CMK (cell line): ENCODE measurements at regions not wholly inside any gene's neighbourhood (a gene's known extent, or its start where the extent isn't known, plus 50 kb on each side); places are given as distances from the start of the nearest gene placed in this dataset.

Experiments used
- DNase-seq: peaks from one replicate; pipeline ENCODE4 v3.0.0-alpha.2; 2010; ENCODE audit warnings: low read depth

DNA sequence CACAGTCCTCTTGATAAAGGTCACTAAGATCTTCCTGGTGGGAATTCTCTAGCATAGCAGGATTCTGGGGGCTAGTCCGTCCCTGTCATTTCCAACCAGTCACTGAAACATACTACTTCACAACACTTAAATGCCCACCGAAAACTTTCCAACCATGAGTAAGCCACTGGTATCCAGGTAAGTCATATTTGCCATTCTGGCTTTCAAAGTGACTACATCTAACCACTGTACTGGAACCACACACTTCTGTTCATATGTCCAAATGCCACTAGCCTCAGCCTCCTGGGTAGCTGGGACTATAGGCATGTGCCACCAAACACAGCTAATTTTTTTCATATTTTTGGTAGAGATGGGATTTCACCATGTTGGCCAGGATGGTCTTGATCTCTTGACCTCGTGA, 64.3 kb upstream of the VANGL1 start:
- no peak for DNase-seq

DNA sequence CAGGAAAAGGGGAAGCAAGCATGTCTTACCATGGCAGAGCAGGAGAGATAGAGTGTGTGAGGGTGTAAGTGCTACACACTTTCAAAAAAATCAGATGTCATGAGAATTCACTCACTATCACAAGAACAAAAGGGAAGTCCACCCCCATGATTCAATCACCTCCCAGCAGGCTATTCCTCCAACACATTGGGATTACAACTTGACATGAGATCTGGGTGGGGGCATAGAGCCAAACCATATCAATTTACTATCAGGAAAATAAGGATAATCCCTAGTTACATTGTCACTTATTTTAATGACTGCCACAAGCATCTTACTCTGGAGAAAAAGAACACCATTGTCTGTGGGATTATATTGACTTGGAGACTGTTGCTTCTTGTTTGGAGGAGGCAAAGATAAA, 66.1 kb upstream of the VANGL1 start:
- DNase-seq = no peak

GRCh38 chr1:115572710-115573109, 69.1 kb upstream of the VANGL1 start:
- DNase-seq = no peak

DNA sequence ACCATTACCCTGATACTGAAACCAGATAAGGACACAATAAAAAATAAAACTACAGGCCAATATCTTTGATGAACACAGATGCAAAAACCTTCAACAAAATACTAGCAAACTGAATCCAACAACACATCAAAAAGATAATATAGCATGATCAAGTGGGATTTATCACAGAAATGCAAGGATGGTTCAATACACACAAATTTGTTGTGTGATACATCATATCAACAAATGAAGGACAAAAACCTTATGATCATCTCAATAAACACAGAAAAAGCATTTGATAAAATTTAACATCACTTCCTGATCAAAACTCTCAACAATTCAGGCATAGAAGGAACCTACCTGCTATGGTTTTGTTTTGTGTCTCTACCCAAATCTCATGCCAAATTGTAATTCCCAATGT, 74.3 kb upstream of the VANGL1 start:
- DNase-seq = no peak

DNA sequence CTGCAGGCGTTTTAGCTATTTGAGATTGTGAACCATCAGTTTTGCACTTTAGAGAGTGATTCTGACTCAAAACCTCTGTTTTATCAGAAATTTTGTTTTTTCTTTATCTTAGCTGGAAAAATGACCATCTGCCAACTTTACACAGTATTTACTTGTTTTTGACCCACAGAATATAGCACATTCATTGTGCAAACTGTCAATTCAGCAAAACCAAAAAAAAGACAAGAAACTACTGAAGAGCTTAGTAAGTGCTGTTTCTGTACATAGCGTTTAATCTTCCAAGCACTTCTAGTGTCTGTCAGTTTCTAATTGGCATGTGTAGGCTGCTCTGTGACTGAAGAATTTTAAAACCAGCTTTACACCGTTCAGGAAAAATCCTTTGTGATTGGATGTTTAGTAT, 76.0 kb upstream of the VANGL1 start:
- DNase-seq = no peak

DNA sequence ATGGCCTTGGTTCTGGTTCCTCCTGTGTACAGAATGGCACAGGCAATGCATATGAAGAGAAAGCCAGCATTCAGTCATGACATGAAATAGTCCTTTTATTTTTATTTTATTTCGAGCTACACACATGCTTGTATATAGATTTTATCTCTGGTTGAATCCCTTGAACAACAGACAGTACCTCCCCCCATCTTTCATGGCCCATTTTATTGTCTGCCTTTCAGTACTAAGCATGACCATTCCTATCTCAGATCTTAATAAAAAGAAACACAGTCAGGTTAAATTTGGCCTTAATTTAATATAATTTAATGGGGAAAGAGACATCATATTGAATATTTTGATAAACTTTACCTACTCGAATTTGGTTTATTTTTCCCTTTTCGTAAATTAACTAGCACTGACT, 76.4 kb upstream of the VANGL1 start:
- no peak for DNase-seq

- no peak for DNase-seq
Measured at GRCh38 chr1:115564201-115564600, 77.6 kb upstream of the VANGL1 start.

GRCh38 chr1:115560027-115560426, 81.7 kb upstream of the VANGL1 start:
- DNase-seq = no peak

DNA sequence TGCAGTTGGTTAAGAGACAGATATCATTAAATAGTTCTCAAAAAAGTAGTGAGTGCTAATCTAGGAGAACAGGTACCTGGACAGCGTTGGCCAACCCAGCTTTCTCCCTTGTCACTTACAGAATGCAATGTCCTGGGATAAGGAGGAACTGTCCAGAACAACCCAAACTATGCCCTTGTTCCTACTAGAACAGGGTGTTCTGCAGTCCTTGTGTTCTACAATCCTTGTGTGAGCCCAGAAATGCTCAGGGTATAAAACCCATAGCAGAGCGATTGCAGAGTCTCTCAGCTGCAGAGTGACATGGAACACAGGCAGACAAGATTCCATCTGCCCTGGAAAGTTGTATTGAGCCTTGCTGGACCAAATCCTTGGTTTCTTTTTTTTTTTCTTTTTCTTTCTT, 83.5 kb upstream of the VANGL1 start:
- DNase-seq = no peak

- no peak for DNase-seq
Measured at GRCh38 chr1:115557715-115558114, 84.1 kb upstream of the VANGL1 start.

GRCh38 chr1:115556236-115556635, 85.5 kb upstream of the VANGL1 start:
- no peak for DNase-seq

GRCh38 chr1:115555446-115555845, 86.3 kb upstream of the VANGL1 start:
- no peak for DNase-seq

DNA sequence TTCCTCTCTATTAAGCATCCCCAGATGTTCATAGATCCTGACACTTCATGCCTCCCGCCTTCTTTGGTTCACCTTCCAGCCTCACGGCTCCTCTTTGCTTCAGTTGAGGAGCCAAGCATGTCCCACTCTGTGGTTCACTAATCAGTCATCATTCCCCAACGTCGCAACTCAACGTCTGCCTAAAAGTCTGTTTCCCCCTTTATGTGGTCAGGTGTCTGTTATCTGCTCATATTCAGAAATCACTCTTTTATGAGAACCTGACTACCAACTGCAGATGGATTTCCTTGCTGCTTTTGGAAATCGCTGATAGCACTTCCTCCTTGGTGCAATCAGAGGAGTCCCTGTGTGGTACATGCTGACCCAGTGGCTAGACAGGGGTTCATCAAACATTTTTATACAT, 94.1 kb upstream of the VANGL1 start:
- DNase-seq = peak; percentile 18

DNA sequence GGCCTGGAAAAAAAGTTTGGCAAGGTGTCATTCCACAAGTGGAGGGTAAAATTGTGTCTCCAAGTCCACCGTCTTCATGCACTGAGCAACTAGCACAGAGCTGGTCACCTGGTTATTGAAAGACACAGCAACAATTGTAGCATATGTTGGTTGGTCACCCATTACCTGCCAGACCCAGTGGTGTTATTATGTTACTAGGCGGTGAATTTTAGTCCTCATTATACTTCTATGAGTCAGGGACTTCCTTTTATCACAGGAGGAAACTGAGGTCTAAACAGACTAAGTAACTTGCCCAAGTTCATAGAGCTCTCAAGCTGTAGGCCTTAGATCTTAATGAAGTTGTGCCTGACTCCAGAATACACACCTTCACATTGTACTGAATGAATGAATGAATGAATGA, 94.9 kb upstream of the VANGL1 start:
- no peak for DNase-seq

- peak; percentile 8 for DNase-seq
Measured at GRCh38 chr1:115545791-115546733, 95.7 kb upstream of the VANGL1 start.

GRCh38 chr1:115545096-115545720, 96.6 kb upstream of the VANGL1 start:
- no peak for DNase-seq

GRCh38 chr1:115544131-115544530, 97.6 kb upstream of the VANGL1 start:
- DNase-seq = no peak

DNA sequence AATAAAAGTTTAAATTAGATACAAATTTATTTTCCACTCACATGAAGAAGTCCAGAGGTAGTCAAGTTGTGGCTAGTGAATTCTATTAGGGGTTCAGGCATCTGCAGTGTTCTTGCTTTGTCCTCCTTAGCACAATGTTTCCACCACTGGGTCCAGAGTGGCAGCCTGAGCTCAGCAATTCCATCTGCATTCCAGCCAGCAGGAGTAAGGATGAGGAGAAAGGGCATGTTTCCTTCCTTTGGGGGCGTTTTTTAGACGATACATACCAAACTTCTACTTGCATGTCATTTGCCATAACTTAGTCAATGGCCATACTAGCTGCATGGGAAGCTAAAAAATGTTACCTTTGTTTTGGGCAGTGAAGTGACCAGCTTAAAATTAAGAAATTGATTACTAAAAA, 98.5 kb upstream of the VANGL1 start:
- no peak for DNase-seq

- no peak for DNase-seq
Measured at GRCh38 chr1:115539736-115540135, 102.0 kb upstream of the VANGL1 start.

- no peak for DNase-seq
Measured at GRCh38 chr1:115539061-115539460, 102.7 kb upstream of the VANGL1 start.

- DNase-seq = no peak
Measured at GRCh38 chr1:115538579-115538978, 103.2 kb upstream of the VANGL1 start.

DNA sequence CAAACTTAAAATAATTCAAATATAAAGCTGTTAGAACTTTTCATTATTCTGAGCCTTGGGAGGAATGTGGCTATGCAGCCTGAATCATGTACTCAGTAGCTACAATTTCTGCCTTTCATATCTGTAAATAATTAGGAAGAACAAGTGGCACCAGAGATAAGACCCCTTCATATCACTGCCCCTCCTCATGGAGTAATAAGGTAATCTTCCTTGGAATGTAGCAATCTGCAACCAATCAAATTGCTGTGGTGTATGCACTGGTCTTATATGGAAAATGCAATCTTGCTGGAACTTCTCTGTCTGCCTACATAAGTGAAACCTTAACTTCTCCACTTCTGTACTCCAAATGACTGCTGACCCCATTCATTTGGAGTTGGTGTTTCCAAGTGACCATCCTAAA, 104.4 kb upstream of the VANGL1 start:
- no peak for DNase-seq

GRCh38 chr1:115536279-115536816, 105.4 kb upstream of the VANGL1 start:
- DNase-seq = no peak
